PC-3 (cell line): ENCODE measurements at regions not wholly inside any gene's neighbourhood (a gene's known extent, or its start where the extent isn't known, plus 50 kb on each side); places are given as distances from the start of the nearest gene placed in this dataset.

ENCODE experiments used
- EZH2 ChIP-seq: fragments of 300-600 bp; sonication (generic); IDR thresholded peaks from one replicate; pipeline ENCODE4 v1.6.1; 2017; ENCODE audit warnings: antibody characterized with exemption, mild to moderate bottlenecking, low read length; ENCODE audit not compliant: unreplicated experiment
- EZH2phosphoT487 ChIP-seq: fragments of 300-600 bp; sonication (generic); IDR thresholded peaks from 2 replicates; pipeline ENCODE4 v1.6.1; 2018; ENCODE audit warnings: mild to moderate bottlenecking, antibody characterized with exemption, low read length, borderline replicate concordance
- TF ChIP-seq, protein P1 (sequence below): fragments of 300-600 bp; sonication (generic); conservative IDR thresholded peaks from 2 replicates; pipeline ENCODE4 v1.5.1; 2017; ENCODE audit warnings: antibody characterized with exemption, low read depth, mild to moderate bottlenecking, low read length

DNA sequence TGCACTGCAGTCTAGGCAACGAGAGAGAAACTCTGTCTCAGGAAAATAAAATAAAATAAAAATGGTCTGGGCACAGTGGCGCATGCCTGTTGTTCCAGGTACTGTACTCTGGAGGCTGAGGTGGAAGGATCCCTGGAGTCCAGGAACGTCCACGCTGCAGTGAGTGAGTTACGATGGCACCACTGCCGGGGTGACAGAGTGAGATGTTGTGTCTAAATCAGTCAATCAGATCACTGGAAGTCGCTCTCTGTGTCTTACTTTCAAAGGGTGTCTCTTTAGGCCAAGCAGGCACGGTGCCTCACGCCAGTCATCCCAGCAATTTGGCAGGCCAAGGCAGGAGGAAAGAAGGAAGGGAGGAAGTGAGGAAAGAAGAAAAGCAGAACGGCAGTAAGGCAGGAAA is 112.2 kb upstream of the ANKRD30BL start:
- TF ChIP-seq, protein P1, sequence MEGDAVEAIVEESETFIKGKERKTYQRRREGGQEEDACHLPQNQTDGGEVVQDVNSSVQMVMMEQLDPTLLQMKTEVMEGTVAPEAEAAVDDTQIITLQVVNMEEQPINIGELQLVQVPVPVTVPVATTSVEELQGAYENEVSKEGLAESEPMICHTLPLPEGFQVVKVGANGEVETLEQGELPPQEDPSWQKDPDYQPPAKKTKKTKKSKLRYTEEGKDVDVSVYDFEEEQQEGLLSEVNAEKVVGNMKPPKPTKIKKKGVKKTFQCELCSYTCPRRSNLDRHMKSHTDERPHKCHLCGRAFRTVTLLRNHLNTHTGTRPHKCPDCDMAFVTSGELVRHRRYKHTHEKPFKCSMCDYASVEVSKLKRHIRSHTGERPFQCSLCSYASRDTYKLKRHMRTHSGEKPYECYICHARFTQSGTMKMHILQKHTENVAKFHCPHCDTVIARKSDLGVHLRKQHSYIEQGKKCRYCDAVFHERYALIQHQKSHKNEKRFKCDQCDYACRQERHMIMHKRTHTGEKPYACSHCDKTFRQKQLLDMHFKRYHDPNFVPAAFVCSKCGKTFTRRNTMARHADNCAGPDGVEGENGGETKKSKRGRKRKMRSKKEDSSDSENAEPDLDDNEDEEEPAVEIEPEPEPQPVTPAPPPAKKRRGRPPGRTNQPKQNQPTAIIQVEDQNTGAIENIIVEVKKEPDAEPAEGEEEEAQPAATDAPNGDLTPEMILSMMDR, result no peak
- no peak for TF ChIP-seq EZH2
- no peak for TF ChIP-seq EZH2phosphoT487
